Uterus (tissue), 2 donors: ENCODE measurements at regions not wholly inside any gene's neighbourhood (a gene's known extent, or its start where the extent isn't known, plus 50 kb on each side); places are given as distances from the start of the nearest gene placed in this dataset.

Experiments
- POLR2A ChIP-seq, 2 donors: fragments of 450-650 bp; IDR thresholded peaks; one replicate each; pipeline ENCODE4 v1.6.1; 2016; ENCODE audit warnings: antibody characterized with exemption in 2 of 2, mild to moderate bottlenecking in 1 of 2, moderate library complexity in 1 of 2
- TF ChIP-seq, protein P1 (sequence below), 4 experiments: fragments of 200-600 bp in 2 of 4; fragments of 450-650 bp in 2 of 4; sonication (generic) in 2 of 4; IDR thresholded peaks; one replicate each; pipeline ENCODE4 v1.5.1; 2016 to 2019; ENCODE audit warnings: antibody characterized with exemption in 4 of 4, mild to moderate bottlenecking in 2 of 4, moderate library complexity in 1 of 4

DNA sequence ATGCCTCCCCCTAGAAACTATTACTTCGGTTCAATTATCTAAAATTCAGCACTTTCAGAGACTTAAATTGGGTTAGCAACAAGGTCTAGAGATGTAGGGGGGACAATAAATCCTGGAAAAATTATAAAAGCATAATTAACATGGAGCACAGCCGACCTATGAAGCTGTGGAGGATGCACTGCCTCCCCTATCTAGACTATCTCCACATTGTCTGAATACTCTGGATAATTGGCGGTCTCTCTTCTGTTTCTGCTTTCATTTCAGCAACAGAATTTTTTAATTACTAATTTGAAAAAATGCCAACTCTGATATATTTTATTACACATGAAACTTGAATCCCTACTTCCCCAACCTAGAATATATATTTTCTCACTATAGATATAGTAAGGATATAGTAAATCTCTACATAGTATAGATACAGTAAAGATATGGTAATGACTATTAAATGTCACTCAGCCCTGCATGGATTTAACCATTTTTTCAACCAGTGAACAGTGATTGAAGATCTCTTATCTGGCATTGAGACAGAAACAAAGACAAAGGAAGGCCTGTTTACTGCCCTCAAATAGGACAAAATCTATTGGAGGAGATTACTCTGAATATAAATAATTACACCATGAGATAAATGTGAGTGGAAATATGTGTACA is 157.6 kb downstream of the BLID start:
- TF ChIP-seq, protein P1, sequence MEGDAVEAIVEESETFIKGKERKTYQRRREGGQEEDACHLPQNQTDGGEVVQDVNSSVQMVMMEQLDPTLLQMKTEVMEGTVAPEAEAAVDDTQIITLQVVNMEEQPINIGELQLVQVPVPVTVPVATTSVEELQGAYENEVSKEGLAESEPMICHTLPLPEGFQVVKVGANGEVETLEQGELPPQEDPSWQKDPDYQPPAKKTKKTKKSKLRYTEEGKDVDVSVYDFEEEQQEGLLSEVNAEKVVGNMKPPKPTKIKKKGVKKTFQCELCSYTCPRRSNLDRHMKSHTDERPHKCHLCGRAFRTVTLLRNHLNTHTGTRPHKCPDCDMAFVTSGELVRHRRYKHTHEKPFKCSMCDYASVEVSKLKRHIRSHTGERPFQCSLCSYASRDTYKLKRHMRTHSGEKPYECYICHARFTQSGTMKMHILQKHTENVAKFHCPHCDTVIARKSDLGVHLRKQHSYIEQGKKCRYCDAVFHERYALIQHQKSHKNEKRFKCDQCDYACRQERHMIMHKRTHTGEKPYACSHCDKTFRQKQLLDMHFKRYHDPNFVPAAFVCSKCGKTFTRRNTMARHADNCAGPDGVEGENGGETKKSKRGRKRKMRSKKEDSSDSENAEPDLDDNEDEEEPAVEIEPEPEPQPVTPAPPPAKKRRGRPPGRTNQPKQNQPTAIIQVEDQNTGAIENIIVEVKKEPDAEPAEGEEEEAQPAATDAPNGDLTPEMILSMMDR (IDR thresholded peaks at IDR 0.05) = no peak
- no peak for TF ChIP-seq POLR2A (IDR thresholded peaks at IDR 0.05)
